ENCODE measurements at regions not wholly inside any gene's neighbourhood (a gene's known extent, or its start where the extent isn't known, plus 50 kb on each side); places are given as distances from the start of the nearest gene placed in this dataset.
"Not testable (repeated sequence)": the region's sequence is repeated elsewhere in the genome, so short reads cannot be mapped to it uniquely, and the experiment has no call there.

DNA sequence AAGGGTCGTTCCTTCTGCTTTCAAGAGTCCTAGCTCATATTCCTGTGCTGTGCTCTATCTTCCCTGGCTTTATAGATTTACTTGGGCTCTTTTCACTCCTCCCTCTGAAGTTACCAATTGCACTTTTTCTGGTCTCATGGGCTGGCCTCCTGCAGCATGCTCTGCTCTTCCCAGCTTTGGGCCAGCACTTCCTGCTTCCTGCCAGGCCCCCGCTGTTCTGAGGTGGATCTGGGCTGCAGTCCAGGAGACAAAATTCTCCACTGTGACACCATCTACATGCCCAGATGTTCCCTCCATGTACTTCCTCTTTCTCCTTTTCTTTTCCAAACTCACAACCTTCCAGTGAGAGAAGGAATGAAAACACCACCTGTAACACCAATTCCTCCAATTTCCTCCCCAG lies 145.2 kb upstream of the PLGLB2 start:
- H4K20me1 ChIP-seq (ENCODE audit: insufficient read depth); H3K36me3 ChIP-seq (ENCODE audit: insufficient read depth); H3K4me1 ChIP-seq (ENCODE audit: low read depth, poor library complexity, severe bottlenecking); H3K27me3 ChIP-seq (ENCODE audit: insufficient read depth, low read depth); H3K27ac ChIP-seq; H3K9ac ChIP-seq; H3K4me3 ChIP-seq (IDR thresholded peaks at IDR 0.05; ENCODE audit: insufficient read depth, low read depth, low read length); H3K4me2 ChIP-seq; H3K79me2 ChIP-seq (ENCODE audit: insufficient read depth, low read depth); H2AFZ ChIP-seq (ENCODE audit: low read depth): not testable (repeated sequence)

DNA sequence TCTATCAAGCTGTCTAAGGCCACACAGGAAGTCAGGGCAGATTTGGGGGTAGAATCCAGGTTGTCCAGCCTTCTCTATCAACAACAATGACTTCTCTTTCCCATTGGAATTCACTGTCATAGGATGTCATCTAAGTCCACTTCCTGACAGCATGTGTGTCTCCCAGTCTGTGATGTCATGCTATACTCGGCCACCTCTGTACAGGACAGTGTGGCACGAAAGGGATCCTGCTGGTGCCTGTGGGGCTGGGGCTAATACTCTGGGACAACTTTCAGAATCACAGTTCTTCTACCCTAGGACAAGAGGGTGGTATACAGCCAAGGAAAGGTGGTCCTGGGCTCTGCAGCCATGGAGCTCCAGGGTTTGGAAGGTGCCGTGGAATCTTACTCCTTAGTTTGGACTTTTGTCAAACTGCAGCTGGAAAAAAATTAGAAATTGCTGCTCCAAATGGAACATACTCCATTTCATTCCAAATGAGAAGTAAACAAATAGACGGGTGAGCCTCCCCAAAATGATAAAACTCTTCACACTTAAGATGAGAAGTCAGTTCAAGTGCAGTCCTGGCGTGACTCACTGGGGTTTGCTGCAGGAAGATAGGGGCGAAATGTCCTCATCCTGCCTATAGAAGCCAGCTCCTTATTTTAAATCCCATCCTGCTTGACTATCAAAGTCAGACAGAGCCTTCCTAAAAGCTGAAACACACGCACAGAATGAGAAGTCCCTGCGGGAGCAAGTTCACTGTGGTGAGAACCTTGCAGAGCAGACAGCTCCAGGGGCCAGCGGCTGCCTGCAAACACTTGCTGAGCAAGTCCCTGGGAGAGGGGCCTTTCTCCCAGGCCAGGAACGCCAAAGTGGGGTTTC lies 144.2 kb upstream of the PLGLB2 start:
- H2AFZ ChIP-seq (ENCODE audit: low read depth); H3K4me2 ChIP-seq; H4K20me1 ChIP-seq (ENCODE audit: insufficient read depth); H3K9ac ChIP-seq; H3K36me3 ChIP-seq (ENCODE audit: insufficient read depth); H3K4me1 ChIP-seq (ENCODE audit: low read depth, poor library complexity, severe bottlenecking); H3K4me3 ChIP-seq (IDR thresholded peaks at IDR 0.05; ENCODE audit: insufficient read depth, low read depth, low read length); H3K27ac ChIP-seq; H3K27me3 ChIP-seq (ENCODE audit: insufficient read depth, low read depth); H3K79me2 ChIP-seq (ENCODE audit: insufficient read depth, low read depth): not testable (repeated sequence)

DNA sequence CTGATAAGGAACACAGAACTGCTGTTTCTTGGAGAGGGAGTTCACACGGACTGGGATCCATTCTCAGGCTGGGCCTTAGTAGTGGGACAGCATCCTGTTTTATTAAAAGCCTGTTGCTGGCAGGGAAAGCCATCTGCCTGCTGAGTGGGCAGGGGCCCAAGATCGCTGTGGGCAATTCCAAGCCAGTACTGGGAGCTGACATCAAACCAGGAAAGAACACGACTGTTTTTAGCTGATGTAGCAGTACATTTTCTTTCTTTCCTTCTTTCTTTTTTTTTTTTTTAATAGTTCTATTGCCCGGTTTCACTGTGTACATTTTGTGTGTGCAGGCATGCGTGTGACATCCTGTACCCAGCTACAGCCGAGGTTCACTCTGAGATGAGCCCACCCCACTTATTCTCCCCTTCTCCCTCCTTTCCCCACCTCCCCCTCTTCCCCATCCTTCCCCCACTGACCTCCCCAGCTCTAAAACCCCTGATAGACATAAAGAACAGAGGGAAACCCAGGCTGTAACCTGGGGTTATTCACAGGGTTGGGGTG lies 143.5 kb upstream of the PLGLB2 start:
- H3K4me1 ChIP-seq (ENCODE audit: low read depth, poor library complexity, severe bottlenecking); H3K79me2 ChIP-seq (ENCODE audit: insufficient read depth, low read depth); H3K27ac ChIP-seq; H3K4me3 ChIP-seq (IDR thresholded peaks at IDR 0.05; ENCODE audit: insufficient read depth, low read depth, low read length); H2AFZ ChIP-seq (ENCODE audit: low read depth); H4K20me1 ChIP-seq (ENCODE audit: insufficient read depth); H3K36me3 ChIP-seq (ENCODE audit: insufficient read depth); H3K27me3 ChIP-seq (ENCODE audit: insufficient read depth, low read depth); H3K4me2 ChIP-seq; H3K9ac ChIP-seq: not testable (repeated sequence)

DNA sequence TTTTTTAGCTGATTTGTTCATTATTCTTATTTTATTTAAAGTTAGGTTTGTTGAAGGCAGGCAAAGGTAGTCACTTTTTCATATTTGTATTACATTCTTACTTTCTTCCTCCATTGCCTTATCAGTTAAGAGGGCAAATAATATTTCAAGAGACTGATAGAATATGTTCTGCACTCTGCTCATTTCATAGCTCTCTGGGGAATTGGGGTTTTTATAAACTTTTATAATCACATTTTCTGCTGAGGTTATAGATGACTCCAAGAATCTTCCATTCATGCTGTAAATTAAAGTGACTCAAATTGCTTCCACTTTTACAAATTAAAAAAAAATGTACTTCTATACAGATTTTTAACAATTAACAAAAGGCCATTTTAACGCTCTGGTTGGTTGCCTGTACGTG lies 142.9 kb upstream of the PLGLB2 start:
- H3K4me1 ChIP-seq (ENCODE audit: low read depth, poor library complexity, severe bottlenecking); H3K4me3 ChIP-seq (IDR thresholded peaks at IDR 0.05; ENCODE audit: insufficient read depth, low read depth, low read length); H3K27ac ChIP-seq; H2AFZ ChIP-seq (ENCODE audit: low read depth); H3K36me3 ChIP-seq (ENCODE audit: insufficient read depth); H4K20me1 ChIP-seq (ENCODE audit: insufficient read depth); H3K4me2 ChIP-seq; H3K9ac ChIP-seq; H3K79me2 ChIP-seq (ENCODE audit: insufficient read depth, low read depth); H3K27me3 ChIP-seq (ENCODE audit: insufficient read depth, low read depth): not testable (repeated sequence)

DNA sequence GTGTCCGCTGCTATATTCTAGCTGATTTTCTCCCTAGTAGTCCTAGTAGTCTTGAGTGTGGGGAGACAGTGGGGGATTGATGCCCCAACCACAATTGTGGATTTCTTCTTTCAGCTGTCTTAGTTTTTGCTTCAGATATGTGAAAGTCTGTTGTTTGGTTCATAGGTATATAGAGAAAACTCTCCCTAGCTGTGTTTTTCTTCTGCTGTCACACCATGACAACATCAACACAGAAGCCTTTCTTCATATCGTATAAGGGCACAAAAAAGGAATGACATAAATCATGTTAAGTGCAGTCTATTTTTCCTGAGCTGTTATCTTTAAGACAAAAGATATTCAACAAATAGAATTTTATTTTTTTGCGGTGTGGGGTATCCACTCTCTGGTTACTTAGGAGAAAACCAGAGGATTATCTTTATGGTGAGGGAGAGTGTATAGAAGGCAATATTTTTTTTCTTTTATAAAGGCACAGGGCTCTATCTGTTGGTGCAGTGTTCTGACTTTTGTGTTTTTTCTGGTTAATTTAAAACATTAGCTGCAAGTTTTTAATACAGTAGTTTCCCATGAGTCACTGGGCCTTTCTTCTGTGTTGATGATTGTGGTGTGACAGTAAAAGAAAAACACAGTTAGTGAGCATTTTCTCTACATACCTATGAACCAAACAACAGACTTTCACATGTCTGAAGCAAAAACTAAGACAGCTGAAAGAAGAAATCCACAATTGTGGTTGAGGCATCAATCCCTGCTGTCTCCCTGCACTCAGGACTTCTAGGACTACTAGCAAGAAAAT lies 139.3 kb upstream of the PLGLB2 start:
- H3K36me3 ChIP-seq (ENCODE audit: insufficient read depth); H3K27ac ChIP-seq; H3K79me2 ChIP-seq (ENCODE audit: insufficient read depth, low read depth); H3K9ac ChIP-seq; H3K4me2 ChIP-seq; H3K4me3 ChIP-seq (IDR thresholded peaks at IDR 0.05; ENCODE audit: insufficient read depth, low read depth, low read length); H4K20me1 ChIP-seq (ENCODE audit: insufficient read depth); H2AFZ ChIP-seq (ENCODE audit: low read depth); H3K4me1 ChIP-seq (ENCODE audit: low read depth, poor library complexity, severe bottlenecking); H3K27me3 ChIP-seq (ENCODE audit: insufficient read depth, low read depth): not testable (repeated sequence)

DNA sequence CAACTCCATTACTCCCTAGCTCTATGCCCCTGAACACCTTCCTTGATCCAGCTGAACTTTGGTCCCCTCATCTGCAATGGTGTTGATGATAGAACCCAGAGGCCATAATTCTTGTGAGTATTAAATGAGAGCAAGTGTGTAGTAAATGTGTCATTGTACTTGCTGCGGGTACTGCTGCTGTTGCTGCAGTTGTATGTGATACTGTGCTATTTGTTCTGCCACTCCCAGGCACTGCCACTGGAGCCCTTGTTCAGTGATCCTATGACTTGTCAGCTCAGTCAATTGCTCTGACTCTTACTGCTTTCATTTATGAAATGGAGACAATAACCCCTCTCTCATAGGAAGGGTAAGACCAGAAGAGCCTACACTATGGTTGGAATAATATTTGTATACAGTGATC lies 136.9 kb upstream of the PLGLB2 start:
- not testable (repeated sequence) for H3K4me3 ChIP-seq (IDR thresholded peaks at IDR 0.05; ENCODE audit: insufficient read depth, low read depth, low read length); H3K27ac ChIP-seq; H3K4me2 ChIP-seq; H4K20me1 ChIP-seq (ENCODE audit: insufficient read depth); H2AFZ ChIP-seq (ENCODE audit: low read depth); H3K9ac ChIP-seq; H3K4me1 ChIP-seq (ENCODE audit: low read depth, poor library complexity, severe bottlenecking); H3K79me2 ChIP-seq (ENCODE audit: insufficient read depth, low read depth); H3K27me3 ChIP-seq (ENCODE audit: insufficient read depth, low read depth); H3K36me3 ChIP-seq (ENCODE audit: insufficient read depth)

DNA sequence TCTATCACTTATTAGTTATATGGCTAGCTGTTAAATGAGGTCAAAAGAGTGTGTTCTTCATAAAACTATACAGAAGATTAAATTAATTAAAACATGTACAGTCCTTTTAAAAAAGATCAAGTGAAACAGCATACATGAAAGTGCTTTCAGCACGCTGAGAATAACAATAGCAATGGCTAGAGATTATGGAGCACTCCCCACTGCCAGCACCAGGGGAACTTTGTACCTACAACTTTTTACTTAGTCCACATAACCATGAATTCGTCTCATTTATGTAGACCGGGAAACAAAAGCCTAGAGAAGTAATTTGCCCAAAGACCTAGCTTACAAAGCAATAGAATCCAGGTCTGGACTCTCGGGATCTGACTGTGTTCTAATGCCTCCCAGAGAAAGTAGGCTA lies 136.5 kb upstream of the PLGLB2 start:
- not testable (repeated sequence) for H3K4me2 ChIP-seq; H2AFZ ChIP-seq (ENCODE audit: low read depth); H3K4me1 ChIP-seq (ENCODE audit: low read depth, poor library complexity, severe bottlenecking); H3K4me3 ChIP-seq (IDR thresholded peaks at IDR 0.05; ENCODE audit: insufficient read depth, low read depth, low read length); H3K27ac ChIP-seq; H3K27me3 ChIP-seq (ENCODE audit: insufficient read depth, low read depth); H3K9ac ChIP-seq; H3K79me2 ChIP-seq (ENCODE audit: insufficient read depth, low read depth); H3K36me3 ChIP-seq (ENCODE audit: insufficient read depth); H4K20me1 ChIP-seq (ENCODE audit: insufficient read depth)

DNA sequence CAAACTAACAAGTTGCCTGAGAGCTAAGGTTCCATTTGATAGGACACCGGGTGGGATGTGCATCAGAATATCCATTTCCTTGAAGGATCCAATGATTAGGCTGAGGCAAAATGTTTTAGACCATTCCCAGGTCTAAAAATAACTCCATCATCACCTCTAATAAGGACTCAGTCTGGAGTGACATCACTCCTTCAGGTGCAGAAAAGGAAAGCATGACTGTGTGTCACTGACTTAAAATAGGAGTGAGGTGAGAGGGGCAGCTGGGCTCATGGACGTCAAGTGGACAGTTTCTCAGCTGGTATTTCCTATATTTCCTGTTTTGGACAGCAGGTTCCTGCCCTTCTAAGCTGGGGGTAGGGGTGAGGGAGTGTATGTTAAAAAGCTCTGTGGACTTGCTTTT lies 135.9 kb upstream of the PLGLB2 start:
- not testable (repeated sequence) for H3K27me3 ChIP-seq (ENCODE audit: insufficient read depth, low read depth); H4K20me1 ChIP-seq (ENCODE audit: insufficient read depth); H3K4me2 ChIP-seq; H3K79me2 ChIP-seq (ENCODE audit: insufficient read depth, low read depth); H3K27ac ChIP-seq; H2AFZ ChIP-seq (ENCODE audit: low read depth); H3K36me3 ChIP-seq (ENCODE audit: insufficient read depth); H3K9ac ChIP-seq; H3K4me1 ChIP-seq (ENCODE audit: low read depth, poor library complexity, severe bottlenecking); H3K4me3 ChIP-seq (IDR thresholded peaks at IDR 0.05; ENCODE audit: insufficient read depth, low read depth, low read length)

DNA sequence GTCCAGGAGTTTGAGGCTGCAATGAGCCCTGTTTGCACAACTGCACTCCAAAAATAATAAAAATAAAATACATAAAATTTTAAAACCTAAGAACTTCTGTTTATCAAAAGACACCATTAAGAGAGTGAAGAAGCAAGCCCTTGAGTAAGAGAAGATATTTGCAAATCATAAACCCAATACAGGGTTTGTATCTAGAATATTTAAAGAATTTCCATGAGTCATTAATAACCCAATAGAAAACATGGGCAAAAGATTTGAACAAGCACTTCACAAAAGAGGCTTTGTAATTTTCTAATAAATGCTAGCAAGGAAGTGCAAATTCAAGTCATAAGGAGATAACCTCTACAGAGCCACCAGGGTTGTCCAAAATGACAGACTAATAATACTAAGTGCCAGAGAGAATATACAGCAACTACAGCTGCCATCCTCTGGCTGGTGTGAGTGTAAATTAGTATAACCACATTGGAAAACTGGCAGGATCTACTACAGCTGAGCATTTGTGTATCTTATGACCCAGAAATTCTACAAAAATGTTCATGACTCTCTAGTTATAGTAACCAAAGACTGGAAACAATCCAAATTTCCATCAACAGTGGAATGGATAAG lies 133.0 kb upstream of the PLGLB2 start:
- not testable (repeated sequence) for H3K9ac ChIP-seq; H2AFZ ChIP-seq (ENCODE audit: low read depth); H3K36me3 ChIP-seq (ENCODE audit: insufficient read depth); H3K4me2 ChIP-seq; H3K4me3 ChIP-seq (IDR thresholded peaks at IDR 0.05; ENCODE audit: insufficient read depth, low read depth, low read length); H3K79me2 ChIP-seq (ENCODE audit: insufficient read depth, low read depth); H3K27ac ChIP-seq; H4K20me1 ChIP-seq (ENCODE audit: insufficient read depth); H3K4me1 ChIP-seq (ENCODE audit: low read depth, poor library complexity, severe bottlenecking); H3K27me3 ChIP-seq (ENCODE audit: insufficient read depth, low read depth)

DNA sequence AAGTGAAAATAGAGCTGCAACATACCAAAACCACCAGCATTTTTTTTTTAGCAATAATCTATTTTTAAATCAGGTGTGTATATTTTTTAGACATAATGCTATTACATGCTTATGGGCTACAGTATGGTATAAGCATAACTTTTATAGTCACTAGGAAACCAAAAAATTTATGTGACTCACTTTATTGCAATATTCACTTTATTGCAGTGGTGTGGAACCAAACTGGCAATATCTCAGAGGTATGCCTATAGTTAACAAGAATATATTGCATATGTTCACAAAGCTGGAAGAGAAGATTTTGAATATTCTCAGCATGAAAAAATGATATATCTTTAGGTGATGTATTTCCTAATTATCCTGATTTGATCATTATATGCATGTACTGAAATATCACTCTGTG lies 128.8 kb upstream of the PLGLB2 start:
- not testable (repeated sequence) for H2AFZ ChIP-seq (ENCODE audit: low read depth); H3K4me2 ChIP-seq; H3K27ac ChIP-seq; H3K4me1 ChIP-seq (ENCODE audit: low read depth, poor library complexity, severe bottlenecking); H3K4me3 ChIP-seq (IDR thresholded peaks at IDR 0.05; ENCODE audit: insufficient read depth, low read depth, low read length); H3K36me3 ChIP-seq (ENCODE audit: insufficient read depth); H3K27me3 ChIP-seq (ENCODE audit: insufficient read depth, low read depth); H3K9ac ChIP-seq; H4K20me1 ChIP-seq (ENCODE audit: insufficient read depth); H3K79me2 ChIP-seq (ENCODE audit: insufficient read depth, low read depth)
